Fibroblast of mammary gland (primary cell): ENCODE measurements at regions not wholly inside any gene's neighbourhood (a gene's known extent, or its start where the extent isn't known, plus 50 kb on each side); places are given as distances from the start of the nearest gene placed in this dataset.

ENCODE experiments used
- DNase-seq: peaks from one replicate; pipeline ENCODE4 v3.0.0-alpha.2; 2010; ENCODE audit warnings: low read depth
- H3K4me3 ChIP-seq: 2 replicates; pipeline ENCODE4 v1.5.1; 2011; ENCODE audit warnings: low read depth, mild to moderate bottlenecking, low read length, moderate library complexity; ENCODE audit not compliant: control insufficient read depth
- TF ChIP-seq, protein P1 (sequence below): conservative IDR thresholded peaks from 2 replicates; pipeline ENCODE4 v1.5.1; 2011; ENCODE audit warnings: low read depth, low read length, inconsistent platforms; ENCODE audit not compliant: control insufficient read depth, insufficient read depth

DNA sequence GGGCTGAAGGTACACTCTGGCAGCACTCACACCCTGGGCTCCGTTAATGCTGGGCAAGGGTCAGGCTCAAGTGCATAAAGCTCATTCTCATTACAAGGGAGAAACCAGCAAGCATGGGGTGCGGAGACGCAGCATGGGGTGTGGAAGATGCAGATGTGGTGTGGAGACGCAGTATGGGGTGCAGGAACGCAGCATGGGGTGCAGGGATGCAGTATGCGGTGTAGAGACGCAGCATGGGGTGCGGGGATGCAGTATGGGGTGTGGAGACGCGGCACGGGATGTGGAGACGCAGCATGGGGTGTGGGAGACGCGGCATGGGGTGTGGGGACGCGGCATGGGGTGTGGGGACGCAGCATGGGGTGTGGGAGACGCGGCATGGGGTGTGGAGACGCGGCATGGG, 390.7 kb downstream of the NPHP4 start:
- DNase-seq, result no peak
- TF ChIP-seq, protein P1, sequence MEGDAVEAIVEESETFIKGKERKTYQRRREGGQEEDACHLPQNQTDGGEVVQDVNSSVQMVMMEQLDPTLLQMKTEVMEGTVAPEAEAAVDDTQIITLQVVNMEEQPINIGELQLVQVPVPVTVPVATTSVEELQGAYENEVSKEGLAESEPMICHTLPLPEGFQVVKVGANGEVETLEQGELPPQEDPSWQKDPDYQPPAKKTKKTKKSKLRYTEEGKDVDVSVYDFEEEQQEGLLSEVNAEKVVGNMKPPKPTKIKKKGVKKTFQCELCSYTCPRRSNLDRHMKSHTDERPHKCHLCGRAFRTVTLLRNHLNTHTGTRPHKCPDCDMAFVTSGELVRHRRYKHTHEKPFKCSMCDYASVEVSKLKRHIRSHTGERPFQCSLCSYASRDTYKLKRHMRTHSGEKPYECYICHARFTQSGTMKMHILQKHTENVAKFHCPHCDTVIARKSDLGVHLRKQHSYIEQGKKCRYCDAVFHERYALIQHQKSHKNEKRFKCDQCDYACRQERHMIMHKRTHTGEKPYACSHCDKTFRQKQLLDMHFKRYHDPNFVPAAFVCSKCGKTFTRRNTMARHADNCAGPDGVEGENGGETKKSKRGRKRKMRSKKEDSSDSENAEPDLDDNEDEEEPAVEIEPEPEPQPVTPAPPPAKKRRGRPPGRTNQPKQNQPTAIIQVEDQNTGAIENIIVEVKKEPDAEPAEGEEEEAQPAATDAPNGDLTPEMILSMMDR, result no peak
- no peak overlapping the region for H3K4me3 ChIP-seq

DNA sequence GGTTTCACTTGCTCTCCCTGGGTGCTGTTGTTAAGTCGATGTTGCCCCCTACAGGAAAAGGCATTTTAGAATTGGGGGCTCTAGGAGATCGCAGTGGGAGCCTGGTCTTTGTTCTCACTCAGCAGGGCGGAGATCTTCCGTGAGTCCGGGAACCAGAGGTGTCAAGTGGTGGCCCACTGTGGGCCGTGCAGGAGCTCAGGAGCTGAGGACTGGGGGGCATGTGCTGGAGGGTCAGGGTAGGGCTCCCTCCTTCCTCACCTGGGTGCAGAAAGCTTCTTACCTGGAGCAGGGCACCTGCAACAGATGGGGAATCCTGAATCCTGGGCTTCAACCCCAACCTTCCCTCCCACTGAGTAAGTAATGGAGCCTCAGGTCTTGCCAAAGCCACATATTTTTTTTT, 392.7 kb downstream of the NPHP4 start:
- no peak for DNase-seq
- H3K4me3 ChIP-seq, result no peak overlapping the region
- TF ChIP-seq, protein P1, result no peak

DNA sequence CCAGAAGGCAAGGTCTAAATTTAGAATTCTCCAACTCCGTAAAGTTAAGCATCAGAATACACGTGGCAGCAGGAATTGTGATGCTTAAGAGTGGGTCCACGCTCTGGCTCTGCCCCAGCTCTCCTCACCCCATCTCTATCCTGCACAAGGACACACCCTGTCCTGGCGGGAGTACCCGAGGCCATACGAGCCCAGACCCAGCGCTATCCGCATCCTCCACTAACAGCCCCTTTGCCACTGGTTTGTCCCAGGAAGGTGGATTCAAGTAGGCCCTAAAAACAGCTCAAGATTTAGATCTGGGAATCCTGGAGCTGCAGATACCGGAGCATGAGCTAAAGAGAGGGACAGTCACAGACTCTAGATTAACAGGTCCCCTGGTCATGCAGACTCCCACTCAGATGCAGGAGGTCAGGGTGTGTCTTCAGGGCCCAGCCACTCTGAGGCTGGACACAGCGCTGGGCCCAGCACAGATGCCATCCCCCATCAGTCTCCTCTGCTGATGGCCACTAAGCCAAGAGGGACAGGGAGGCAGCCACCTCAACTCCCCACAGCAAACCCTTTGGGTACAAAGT, 393.3 kb downstream of the NPHP4 start:
- TF ChIP-seq, protein P1, result no peak
- no peak for DNase-seq
- H3K4me3 ChIP-seq, result no peak overlapping the region

DNA sequence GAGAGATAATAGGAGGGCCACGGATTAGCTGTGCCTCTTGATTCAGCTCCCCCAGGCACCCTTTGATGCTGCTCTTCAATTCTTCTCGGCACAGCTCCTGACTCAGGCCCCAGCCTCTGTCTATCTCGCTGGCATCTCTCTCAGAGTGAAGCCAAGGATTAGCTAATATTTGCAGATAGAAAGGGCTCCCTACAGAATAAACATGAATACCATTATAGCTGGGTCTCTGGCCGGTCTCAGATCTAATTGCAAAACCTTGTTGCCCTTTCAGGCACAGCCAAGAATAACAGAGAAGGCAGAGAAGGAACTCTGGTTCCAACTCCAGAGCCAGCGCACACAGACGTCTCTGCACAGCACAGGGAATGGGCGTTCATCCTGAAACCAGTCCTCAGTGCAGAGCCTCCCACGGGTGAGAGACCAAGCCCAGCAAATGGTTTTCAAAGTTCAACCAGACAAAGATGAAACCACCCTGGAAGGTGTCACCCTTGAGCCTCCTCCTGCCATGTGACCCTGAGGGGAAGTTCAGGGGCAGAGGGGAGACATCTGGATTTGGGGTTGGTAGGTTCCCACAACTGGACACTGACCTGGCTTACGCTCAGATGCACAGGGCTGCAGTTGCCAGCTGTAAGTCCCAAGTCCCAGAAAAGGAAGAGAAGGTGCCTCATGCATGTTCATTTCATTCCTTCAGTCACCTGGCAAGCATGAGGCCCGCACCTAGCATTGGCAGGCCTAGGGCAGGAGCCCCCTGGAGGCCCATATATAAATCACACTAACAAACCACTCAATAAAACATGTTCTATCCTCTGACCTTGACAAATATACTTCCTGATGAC, 394.0 kb downstream of the NPHP4 start:
- TF ChIP-seq, protein P1, result no peak
- no peak for DNase-seq

DNA sequence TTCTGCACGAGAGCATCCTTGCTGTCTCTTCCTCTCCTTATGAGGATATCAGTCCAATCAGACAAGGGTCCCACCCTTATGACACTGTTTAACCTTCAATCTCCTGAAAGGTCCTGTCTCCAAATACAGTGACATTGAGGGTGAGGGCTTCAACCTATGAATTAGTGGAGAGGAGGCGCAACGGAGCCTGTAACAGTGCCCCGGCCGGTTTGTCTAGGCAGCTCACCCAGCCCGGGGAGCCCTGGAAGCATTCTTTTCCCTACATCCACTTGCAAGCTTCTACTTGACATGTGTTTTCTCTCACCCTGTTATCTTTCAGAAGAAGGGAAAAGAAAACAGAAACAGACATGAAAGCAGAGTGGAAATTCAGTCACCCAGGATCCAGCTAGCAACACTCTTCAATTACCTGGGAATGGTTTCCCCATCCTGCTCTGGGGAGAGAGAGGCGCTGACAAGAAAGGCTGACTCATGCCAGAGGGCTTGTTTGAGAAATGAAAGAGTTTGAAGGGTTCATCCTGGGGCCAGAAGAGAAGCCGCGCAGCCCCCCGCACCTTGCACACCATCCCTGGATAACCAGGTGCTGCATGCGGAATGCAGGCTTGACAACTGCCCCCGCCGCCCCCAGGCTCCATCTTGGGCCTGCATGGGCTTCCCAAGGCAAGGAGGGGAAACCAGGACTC, 394.9 kb downstream of the NPHP4 start:
- TF ChIP-seq, protein P1, result no peak
- no peak for DNase-seq
- no peak overlapping the region for H3K4me3 ChIP-seq

More for the DNA sequence above, 394.0 kb downstream of the NPHP4 start:
- no peak overlapping the region for H3K4me3 ChIP-seq

DNA sequence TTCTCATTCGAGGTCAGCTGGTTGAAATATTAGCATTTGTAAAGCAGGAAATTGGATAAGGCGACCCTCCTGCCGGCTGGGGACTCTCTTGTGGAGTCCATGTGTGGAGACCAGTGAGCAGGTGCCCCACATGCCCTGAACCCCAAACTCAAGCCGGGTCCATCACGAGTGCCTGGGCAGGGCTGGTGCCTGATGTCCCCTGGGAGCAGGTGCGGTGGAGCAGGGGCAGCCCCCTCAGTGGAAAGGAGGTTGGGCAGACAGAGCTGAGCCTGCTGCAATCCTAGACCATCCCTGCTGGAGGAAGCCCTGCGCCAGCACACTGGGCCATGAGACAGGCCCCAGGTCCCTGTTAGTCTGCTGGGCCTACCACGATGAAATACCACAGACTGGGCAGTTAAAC, 395.6 kb downstream of the NPHP4 start:
- TF ChIP-seq, protein P1, result no peak
- no peak for DNase-seq
- no peak overlapping the region for H3K4me3 ChIP-seq
